T-helper 1 cell (primary cell): ENCODE measurements at regions not wholly inside any gene's neighbourhood (a gene's known extent, or its start where the extent isn't known, plus 50 kb on each side); places are given as distances from the start of the nearest gene placed in this dataset.

Experiments used
- DNase-seq, 5 donors: peaks; one replicate each; pipeline ENCODE4 v3.0.0-alpha.2; 2012 to 2020

GRCh38 chr3:194805546-194805945 is 119.9 kb downstream of the FAM43A start:
- DNase-seq = no peak

GRCh38 chr3:194806991-194807630 is 121.4 kb downstream of the FAM43A start:
- no peak for DNase-seq

GRCh38 chr3:194808640-194809097 is 123.0 kb downstream of the FAM43A start:
- no peak for DNase-seq

- DNase-seq = no peak
These were observed 123.7 kb downstream of the FAM43A start for GRCh38 chr3:194809382-194809781.

- no peak for DNase-seq
These were observed 124.4 kb downstream of the FAM43A start for GRCh38 chr3:194810076-194810475.

- DNase-seq = no peak
These were observed 125.4 kb downstream of the FAM43A start for GRCh38 chr3:194811118-194811517.

GRCh38 chr3:194812176-194812575 is 126.5 kb downstream of the FAM43A start:
- DNase-seq = no peak

GRCh38 chr3:194814878-194815357 is 129.2 kb downstream of the FAM43A start:
- no peak for DNase-seq

- no peak for DNase-seq
These were observed 131.3 kb downstream of the FAM43A start for GRCh38 chr3:194816748-194817591.

GRCh38 chr3:194817592-194817930 is 131.9 kb downstream of the FAM43A start:
- no peak for DNase-seq

GRCh38 chr3:194817936-194818335 is 132.3 kb downstream of the FAM43A start:
- no peak for DNase-seq

- DNase-seq = no peak
These were observed 138.4 kb downstream of the FAM43A start for GRCh38 chr3:194824100-194824499.

GRCh38 chr3:194824701-194825111 is 139.0 kb downstream of the FAM43A start:
- no peak for DNase-seq

- no peak for DNase-seq
These were observed 140.9 kb downstream of the FAM43A start for GRCh38 chr3:194826594-194826993.

GRCh38 chr3:194827486-194827885 is 141.8 kb downstream of the FAM43A start:
- no peak for DNase-seq

- no peak for DNase-seq
These were observed 142.4 kb downstream of the FAM43A start for GRCh38 chr3:194828116-194828515.

GRCh38 chr3:194828926-194829325 is 143.2 kb downstream of the FAM43A start:
- no peak for DNase-seq

GRCh38 chr3:194830401-194830800 is 144.7 kb downstream of the FAM43A start:
- DNase-seq = no peak

GRCh38 chr3:194830978-194831377 is 145.3 kb downstream of the FAM43A start:
- DNase-seq = no peak

GRCh38 chr3:194832346-194833104 is 146.8 kb downstream of the FAM43A start:
- no peak for DNase-seq

- DNase-seq = no peak
These were observed 147.6 kb downstream of the FAM43A start for GRCh38 chr3:194833114-194833910.

GRCh38 chr3:194836661-194837060 is 151.0 kb downstream of the FAM43A start:
- DNase-seq = no peak
